ENCODE measurements at regions not wholly inside any gene's neighbourhood (a gene's known extent, or its start where the extent isn't known, plus 50 kb on each side); places are given as distances from the start of the nearest gene placed in this dataset.

GRCh38 chr2:220081171-220081570 lies 453.7 kb downstream of the SLC4A3 start:
- Histone ChIP-seq H3K27me3 (no peaks in the 10 kb centered on the region), H3K9me3 (no peaks in the 10 kb centered on the region), H3K27ac (no peak overlapping the region), H3K4me1 (no peaks in the 10 kb centered on the region), H3K36me3 (no peaks in the 10 kb centered on the region), H3K4me3 (no peak overlapping the region)
- intact Hi-C loops (cut with DNase I; ENCODE audit: low total_unique reads) (no loop called here), in situ Hi-C loops (cut with MboI; ENCODE audit: low sequenced_read_pairs in 4 of 4) (no loop called here)
- ATAC-seq (no peak), DNase-seq (no peak)
- TF ChIP-seq POLR2A (IDR thresholded peaks at IDR 0.05) (no peak), CTCF (IDR thresholded peaks at IDR 0.05 in 4 of 5, conservative IDR thresholded peaks at IDR 0.05 in 1 of 5) (no peak)

GRCh38 chr2:220090050-220090449 lies 462.6 kb downstream of the SLC4A3 start:
- intact Hi-C loops (cut with DNase I; ENCODE audit: low total_unique reads) (no loop called here), in situ Hi-C loops (cut with MboI; ENCODE audit: low sequenced_read_pairs in 4 of 4) (no loop called here)
- no peaks in the 10 kb centered on the region for H3K9me3 ChIP-seq
- ATAC-seq (no peak), DNase-seq (no peak)
- TF ChIP-seq CTCF (IDR thresholded peaks at IDR 0.05 in 4 of 5, conservative IDR thresholded peaks at IDR 0.05 in 1 of 5) = no peak
- TF ChIP-seq POLR2A (IDR thresholded peaks at IDR 0.05) = no peak
- no peaks in the 10 kb centered on the region for H3K27me3 ChIP-seq
- H3K36me3 ChIP-seq = no peaks in the 10 kb centered on the region
- H3K27ac ChIP-seq = no peak overlapping the region
- no peaks in the 10 kb centered on the region for H3K4me1 ChIP-seq
- no peak overlapping the region for H3K4me3 ChIP-seq

GRCh38 chr2:220096406-220096805 lies 469.0 kb downstream of the SLC4A3 start:
- intact Hi-C loops (cut with DNase I; ENCODE audit: low total_unique reads) = no loop called here
- in situ Hi-C loops (cut with MboI; ENCODE audit: low sequenced_read_pairs in 4 of 4) = no loop called here

GRCh38 chr2:220101980-220102379 lies 474.6 kb downstream of the SLC4A3 start:
- in situ Hi-C loops (cut with MboI; ENCODE audit: low sequenced_read_pairs in 4 of 4) (no loop called here), intact Hi-C loops (cut with DNase I; ENCODE audit: low total_unique reads) (no loop called here)
- Histone ChIP-seq H3K27ac (no peak overlapping the region), H3K4me3 (no peak overlapping the region), H3K27me3 (no peaks in the 10 kb centered on the region), H3K4me1 (no peaks in the 10 kb centered on the region), H3K36me3 (no peaks in the 10 kb centered on the region), H3K9me3 (no peaks in the 10 kb centered on the region)
- no peak for DNase-seq
- ATAC-seq = no peak
- TF ChIP-seq CTCF (IDR thresholded peaks at IDR 0.05 in 4 of 5, conservative IDR thresholded peaks at IDR 0.05 in 1 of 5) = no peak
- TF ChIP-seq POLR2A (IDR thresholded peaks at IDR 0.05) = no peak

More at GRCh38 chr2:220096406-220096805, 469.0 kb downstream of the SLC4A3 start:
- no peak for DNase-seq
- H3K27ac ChIP-seq = no peak overlapping the region
- H3K9me3 ChIP-seq = no peaks in the 10 kb centered on the region
- no peaks in the 10 kb centered on the region for H3K36me3 ChIP-seq
- TF ChIP-seq CTCF (IDR thresholded peaks at IDR 0.05 in 4 of 5, conservative IDR thresholded peaks at IDR 0.05 in 1 of 5) (no peak), POLR2A (IDR thresholded peaks at IDR 0.05) (no peak)
- no peak overlapping the region for H3K4me3 ChIP-seq
- no peaks in the 10 kb centered on the region for H3K4me1 ChIP-seq
- H3K27me3 ChIP-seq = no peaks in the 10 kb centered on the region
- no peak for ATAC-seq

GRCh38 chr2:220103596-220103995 lies 476.2 kb downstream of the SLC4A3 start:
- in situ Hi-C loops (cut with MboI; ENCODE audit: low sequenced_read_pairs in 4 of 4) (no loop called here), intact Hi-C loops (cut with DNase I; ENCODE audit: low total_unique reads) (no loop called here)
- DNase-seq = no peak
- ATAC-seq = no peak
- no peak for TF ChIP-seq CTCF (IDR thresholded peaks at IDR 0.05 in 4 of 5, conservative IDR thresholded peaks at IDR 0.05 in 1 of 5)
- no peak for TF ChIP-seq POLR2A (IDR thresholded peaks at IDR 0.05)
- no peak overlapping the region for H3K4me3 ChIP-seq
- H3K4me1 ChIP-seq = no peaks in the 10 kb centered on the region
- H3K9me3 ChIP-seq = no peaks in the 10 kb centered on the region
- H3K27ac ChIP-seq = no peak overlapping the region
- no peaks in the 10 kb centered on the region for H3K36me3 ChIP-seq
- H3K27me3 ChIP-seq = no peaks in the 10 kb centered on the region

All from gastrocnemius medialis (tissue), 4 donors.